Stimulated activated CD4-positive, alpha-beta T cell treated with anti-CD3 and anti-CD28 coated beads, Interleukin-4, amount 100 ng/mL, for 4 hours (primary cell): ENCODE measurements at regions not wholly inside any gene's neighbourhood (a gene's known extent, or its start where the extent isn't known, plus 50 kb on each side); places are given as distances from the start of the nearest gene placed in this dataset.

Source experiments
- DNase-seq, 2 experiments: peaks; one replicate each; pipeline ENCODE4 v3.0.0-alpha.2; 2020

GRCh38 chr20:48165401-48165685 is 380.1 kb upstream of the SULF2 start:
- no peak for DNase-seq

GRCh38 chr20:48164566-48165400 is 379.5 kb upstream of the SULF2 start:
- DNase-seq = no peak

- no peak for DNase-seq
Measured at GRCh38 chr20:48164034-48164433, 378.8 kb upstream of the SULF2 start.

GRCh38 chr20:48163505-48163904 is 378.2 kb upstream of the SULF2 start:
- no peak for DNase-seq

- DNase-seq = no peak
Measured at GRCh38 chr20:48162621-48163020, 377.3 kb upstream of the SULF2 start.

GRCh38 chr20:48159145-48160008 is 374.1 kb upstream of the SULF2 start:
- no peak for DNase-seq

GRCh38 chr20:48158014-48158413 is 372.7 kb upstream of the SULF2 start:
- no peak for DNase-seq

GRCh38 chr20:48156951-48157700 is 371.8 kb upstream of the SULF2 start:
- no peak for DNase-seq

- no peak for DNase-seq
Measured at GRCh38 chr20:48156521-48156920, 371.2 kb upstream of the SULF2 start.

GRCh38 chr20:48155268-48155667 is 370.0 kb upstream of the SULF2 start:
- no peak for DNase-seq

GRCh38 chr20:48154040-48154765 is 368.9 kb upstream of the SULF2 start:
- no peak for DNase-seq

GRCh38 chr20:48153523-48153922 is 368.2 kb upstream of the SULF2 start:
- no peak for DNase-seq

GRCh38 chr20:48153103-48153502 is 367.8 kb upstream of the SULF2 start:
- DNase-seq = no peak

GRCh38 chr20:48150568-48150967 is 365.3 kb upstream of the SULF2 start:
- DNase-seq = no peak

GRCh38 chr20:48149902-48150301 is 364.6 kb upstream of the SULF2 start:
- DNase-seq = no peak

- no peak for DNase-seq
Measured at GRCh38 chr20:48148916-48149672, 363.8 kb upstream of the SULF2 start.

GRCh38 chr20:48148020-48148419 is 362.7 kb upstream of the SULF2 start:
- no peak for DNase-seq

GRCh38 chr20:48147311-48147710 is 362.0 kb upstream of the SULF2 start:
- no peak for DNase-seq

- no peak for DNase-seq
Measured at GRCh38 chr20:48146877-48147276, 361.6 kb upstream of the SULF2 start.

- no peak for DNase-seq
Measured at GRCh38 chr20:48146308-48146707, 361.0 kb upstream of the SULF2 start.

- DNase-seq = no peak
Measured at GRCh38 chr20:48143435-48144081, 358.3 kb upstream of the SULF2 start.

- no peak for DNase-seq
Measured at GRCh38 chr20:48142516-48142773, 357.2 kb upstream of the SULF2 start.
